GM18907 (cell line): ENCODE measurements at regions not wholly inside any gene's neighbourhood (a gene's known extent, or its start where the extent isn't known, plus 50 kb on each side); places are given as distances from the start of the nearest gene placed in this dataset.
A peak's percentile ranks its signal among the peaks of the same experiment; 100 is the strongest.

ENCODE experiments used
- ATAC-seq: cut with Tn5 transposase; IDR thresholded peaks from one replicate; pipeline ENCODE4 v1.9.1; 2021; ENCODE audit warnings: mild to moderate bottlenecking, moderate library complexity; ENCODE audit not compliant: unreplicated experiment

DNA sequence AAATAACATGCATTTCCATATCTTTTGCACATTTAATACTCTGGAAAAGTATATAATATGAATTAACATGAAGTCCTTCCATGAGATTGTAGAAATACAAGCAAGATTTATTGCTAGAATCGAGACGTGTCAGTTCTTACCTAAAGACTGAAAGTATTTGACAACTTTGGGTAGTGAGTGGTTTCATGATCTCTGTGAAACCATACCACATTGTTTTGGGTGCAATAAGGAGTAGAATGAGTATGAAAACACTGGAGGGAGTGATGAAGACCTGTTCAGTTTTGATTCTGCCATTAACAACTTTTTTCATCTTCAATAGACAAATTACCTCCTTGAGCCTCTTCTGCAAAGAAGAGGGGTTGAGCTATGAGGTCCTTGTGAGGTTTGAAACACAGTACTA, 133.7 kb downstream of the NUDT12 start:
- ATAC-seq = no peak

DNA sequence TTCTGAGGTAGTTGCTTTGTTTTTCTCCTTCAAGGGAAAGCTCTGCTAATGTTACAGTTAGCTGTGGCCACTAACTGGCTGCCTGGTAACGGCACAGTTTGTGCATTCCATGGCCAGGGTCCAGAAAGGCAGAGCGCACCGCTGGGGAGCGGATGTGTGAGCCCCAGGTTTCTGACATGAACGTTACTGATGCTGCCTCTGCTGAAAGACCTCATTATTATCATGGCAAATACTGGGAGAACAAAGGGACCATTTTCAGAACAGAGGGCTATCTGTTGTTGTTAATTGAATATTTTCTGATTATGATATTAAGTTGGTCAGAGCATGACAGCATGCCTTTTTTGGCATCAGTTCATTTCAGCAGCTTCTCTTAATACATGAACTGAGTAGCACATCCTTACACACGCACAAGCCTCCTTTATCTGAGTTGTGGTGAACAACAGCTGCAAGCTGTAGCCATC, 134.1 kb downstream of the NUDT12 start:
- ATAC-seq = no peak

DNA sequence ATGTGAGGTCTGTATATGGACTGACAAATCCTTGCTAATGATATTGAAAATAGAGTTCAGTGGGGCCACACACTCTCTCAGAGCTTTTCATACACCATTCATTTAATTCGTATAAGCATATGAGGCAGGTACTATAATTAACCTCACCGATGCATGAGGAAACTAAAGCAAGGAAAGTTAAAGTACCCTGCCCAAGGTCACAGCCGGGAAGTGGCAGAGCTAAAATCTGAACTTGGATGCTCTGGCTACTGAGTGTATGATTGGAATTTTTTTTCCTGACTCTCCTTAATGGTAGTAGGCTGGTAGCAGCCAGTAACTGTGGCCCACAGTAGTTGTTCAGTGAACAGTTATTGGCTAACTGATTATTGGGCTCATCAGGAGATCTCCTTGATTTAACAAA, 135.3 kb downstream of the NUDT12 start:
- no peak for ATAC-seq

DNA sequence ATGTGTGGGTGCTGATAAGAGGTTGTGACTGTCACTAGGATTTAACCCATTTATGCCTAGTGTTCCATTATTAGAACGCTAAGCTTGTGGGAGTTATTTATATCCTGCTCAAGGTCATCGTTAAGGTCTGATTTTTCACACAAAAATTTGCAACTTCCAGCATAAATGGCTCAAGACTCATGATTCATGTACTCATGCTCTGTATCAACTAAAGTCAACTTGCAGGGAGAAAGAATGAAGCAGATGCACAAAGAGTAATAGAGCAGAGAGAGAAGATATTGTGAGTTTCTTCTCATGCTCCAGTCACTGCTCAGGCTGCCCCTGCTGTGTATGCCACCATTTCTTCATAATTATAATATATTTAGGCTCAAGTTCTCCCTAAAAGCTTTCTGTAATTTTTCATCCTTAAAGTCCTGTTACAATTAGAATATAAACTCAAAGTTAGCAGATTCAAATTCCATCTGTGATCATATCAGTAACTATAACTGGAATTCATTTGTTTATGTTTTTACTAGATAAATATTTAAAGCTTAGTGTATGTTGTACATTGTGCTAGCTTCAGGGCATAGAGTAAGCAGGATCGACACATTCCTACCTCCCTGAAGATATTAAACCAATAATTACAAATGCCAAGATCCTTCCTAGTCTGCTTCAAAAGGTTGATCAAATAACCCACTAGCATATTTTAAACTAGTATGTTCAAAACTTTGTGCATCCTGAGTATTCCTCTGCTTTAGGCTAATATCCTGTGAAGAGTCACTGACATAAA, 136.7 kb downstream of the NUDT12 start:
- no peak for ATAC-seq

DNA sequence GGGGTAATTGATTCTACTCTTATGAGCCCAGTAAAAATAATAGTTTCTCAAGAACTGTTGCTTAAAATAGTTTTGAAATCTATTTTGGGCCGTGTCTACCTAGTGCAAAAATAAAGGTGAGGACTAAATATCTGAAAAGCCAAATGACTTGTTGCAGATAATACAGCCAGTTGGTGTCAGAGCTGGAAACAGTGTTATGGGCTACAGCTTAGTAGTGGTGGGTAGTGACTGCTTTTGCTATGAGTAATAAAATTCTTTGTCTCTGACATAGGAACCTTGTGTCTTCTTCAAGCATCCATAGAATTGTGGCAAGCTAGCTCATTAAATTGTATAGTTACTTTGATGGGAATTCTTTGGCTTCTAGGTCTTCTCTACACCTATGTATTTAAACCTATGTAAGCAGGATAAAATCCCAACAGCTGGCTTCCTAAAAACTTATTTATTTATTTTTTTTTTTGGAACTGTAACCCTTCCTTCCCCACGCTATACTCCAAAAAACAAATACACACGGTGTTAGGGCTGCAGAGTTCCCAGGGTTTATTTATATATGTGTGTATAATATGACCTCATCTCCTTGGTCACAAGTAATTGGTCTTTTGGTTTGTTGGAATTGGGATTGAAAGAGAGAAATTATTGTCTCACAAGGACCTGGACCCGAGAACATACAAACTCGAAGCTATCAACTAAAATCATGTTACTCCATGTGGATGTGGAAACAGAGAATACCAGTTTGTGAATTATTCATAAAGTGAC, 138.0 kb downstream of the NUDT12 start:
- ATAC-seq = no peak

DNA sequence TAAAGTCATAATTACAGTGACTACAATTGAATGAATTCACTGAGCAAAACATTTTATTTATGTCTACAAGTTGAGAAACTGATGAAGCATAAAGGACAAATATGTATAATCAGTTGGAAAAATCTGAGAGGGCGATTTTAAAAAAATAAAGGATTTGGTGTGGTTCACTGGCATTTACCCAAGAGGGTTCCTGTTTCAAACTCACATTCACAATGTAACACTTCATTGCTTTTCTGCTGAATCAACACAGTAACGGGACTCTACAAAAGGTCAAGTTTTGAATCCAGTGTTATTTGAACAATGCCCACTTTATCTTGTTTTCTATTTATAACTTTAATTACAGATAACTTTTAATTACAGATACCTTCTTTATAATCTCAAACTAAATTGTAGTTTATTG, 138.6 kb downstream of the NUDT12 start:
- no peak for ATAC-seq

DNA sequence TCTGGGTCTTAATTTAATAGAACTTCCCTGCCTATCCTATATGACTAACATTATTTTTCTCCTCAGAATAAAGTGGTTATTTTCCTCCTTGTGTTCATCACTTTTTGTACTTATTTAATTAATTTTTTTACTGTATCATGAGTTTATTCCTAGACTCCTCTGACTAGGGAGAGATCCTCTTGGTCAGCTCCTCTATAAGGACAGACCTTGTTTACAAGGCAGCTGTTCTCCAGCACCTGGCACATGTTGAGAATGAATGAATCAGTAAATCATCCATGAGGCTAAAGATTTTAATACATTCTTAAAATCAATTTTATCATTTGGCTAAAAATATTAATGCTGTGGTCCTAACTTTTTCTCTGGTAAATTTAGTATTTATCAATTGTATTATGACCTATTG, 139.8 kb downstream of the NUDT12 start:
- no peak for ATAC-seq

DNA sequence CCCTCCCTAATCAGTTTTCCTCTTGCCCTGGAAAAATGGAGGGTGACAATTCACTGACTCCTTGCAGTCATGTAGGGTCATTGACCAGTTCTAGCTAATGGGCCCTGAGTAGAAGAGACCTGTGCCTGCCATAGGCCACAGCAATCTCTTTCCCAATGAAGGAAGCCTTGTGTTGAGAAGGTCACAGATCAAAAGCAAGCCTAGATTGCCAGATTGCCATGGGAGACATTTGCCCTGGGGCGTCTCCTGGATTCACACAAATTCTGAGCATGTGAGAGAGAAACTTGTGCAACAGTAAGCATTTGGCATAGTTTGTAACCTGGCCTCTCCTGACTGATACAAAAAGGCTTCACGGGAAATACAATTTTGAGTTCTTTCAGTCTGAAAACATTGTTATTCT, 148.0 kb downstream of the NUDT12 start:
- no peak for ATAC-seq

DNA sequence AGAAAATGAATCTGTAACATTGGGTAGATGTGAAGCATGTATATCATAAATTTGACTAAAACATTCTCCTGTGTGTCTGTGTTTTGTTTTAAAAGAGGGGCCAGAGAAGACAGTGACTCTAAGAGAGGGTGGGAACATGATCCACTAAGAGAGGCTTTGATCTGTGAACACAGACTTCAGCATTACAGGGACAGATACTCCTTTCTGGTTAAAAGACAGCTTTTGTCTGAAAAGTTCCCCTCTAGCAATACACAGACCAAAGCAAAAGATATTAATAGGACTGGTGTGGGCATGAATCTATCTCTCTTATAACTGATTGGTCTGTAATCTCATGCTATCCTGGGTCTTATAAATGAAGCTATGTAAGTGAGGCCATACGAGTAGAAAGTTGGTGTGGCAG, 150.9 kb downstream of the NUDT12 start:
- no peak for ATAC-seq

DNA sequence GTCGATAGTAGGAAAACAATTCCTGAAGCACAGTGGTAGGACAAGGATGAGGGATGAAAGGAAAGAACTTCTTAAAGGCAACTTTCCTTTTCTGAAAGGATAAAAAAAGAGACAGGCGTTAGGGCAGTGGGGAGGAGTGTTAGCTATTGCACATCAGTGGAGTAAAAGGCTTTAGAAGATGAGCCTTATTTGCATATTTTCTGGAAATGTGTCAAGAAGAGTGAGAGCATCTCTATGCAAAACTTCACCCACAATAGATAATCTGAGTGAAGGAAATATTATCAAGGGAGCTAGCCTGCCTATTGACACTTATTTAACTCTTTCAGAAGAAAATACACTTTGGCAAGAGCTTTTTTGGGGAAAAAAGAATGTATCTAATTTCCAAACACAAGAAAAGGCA, 151.6 kb downstream of the MACIR start:
- peak; percentile 96 for ATAC-seq

DNA sequence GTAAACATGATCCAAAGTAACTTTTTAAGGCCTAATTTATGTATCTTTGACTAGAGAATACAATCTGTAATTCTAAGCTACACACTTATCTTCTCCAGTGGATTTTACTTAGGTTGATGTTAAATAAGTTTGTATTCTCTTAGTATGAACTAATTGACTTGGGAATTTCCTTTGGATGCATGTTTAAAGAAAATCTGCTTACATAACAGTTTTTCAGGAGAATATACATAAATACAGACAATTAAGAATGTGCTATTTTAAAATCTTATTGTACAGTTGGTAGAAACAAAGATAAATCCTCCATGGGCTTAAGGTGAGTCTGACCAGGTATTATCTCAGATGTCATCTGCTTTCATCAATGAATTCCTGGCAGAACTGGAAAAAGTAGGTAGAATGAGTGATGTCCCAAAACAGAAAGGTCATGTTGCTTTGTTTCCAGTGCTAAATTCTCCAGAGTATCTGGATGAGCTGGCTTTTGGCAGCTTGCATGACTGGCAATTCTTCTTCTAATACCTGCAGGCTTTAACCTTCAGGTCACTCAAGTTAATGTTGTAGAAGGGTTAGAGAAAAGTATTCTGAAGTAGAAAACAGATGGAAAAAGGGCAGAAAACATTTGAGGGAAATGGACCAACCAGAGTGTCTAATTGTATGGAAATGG, 150.6 kb downstream of the MACIR start:
- no peak for ATAC-seq

DNA sequence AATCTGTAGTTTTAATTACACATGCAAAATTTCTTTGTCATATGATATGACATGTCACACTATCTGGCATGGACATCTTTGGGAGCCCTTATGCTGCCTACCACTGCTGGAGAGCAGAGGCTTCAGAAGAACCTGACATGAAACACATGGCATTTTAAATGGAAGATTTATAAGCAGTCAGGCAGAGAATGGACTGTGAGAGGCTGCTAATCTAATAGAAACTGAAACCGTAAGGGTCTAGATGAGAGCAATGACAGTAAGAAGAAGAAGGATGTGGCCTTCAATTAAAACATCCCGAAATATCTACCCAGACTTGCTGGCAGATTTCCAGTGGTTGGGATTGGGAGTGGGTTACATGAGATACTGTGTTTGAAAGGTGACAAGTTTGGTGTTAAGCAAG, 149.8 kb downstream of the MACIR start:
- ATAC-seq = no peak

DNA sequence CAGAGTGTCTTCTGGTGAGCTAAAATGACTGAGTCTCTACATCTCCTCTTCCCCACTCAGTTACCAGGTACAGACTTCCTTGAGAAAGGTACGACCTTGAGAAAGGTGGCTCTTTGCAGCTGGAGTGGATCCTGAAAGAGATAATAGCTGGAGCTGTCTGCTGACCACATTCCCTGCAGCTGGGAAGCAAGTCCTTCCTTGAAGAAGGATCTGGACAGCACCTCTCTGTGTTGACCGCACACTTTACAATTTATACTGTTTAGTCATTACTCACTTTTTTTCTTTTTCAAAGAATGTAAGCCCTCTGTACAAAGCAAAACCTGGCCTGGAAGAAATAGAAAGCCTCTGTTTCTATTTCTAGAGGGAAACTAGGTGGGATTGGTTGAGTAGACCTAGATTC, 148.8 kb downstream of the MACIR start:
- no peak for ATAC-seq

DNA sequence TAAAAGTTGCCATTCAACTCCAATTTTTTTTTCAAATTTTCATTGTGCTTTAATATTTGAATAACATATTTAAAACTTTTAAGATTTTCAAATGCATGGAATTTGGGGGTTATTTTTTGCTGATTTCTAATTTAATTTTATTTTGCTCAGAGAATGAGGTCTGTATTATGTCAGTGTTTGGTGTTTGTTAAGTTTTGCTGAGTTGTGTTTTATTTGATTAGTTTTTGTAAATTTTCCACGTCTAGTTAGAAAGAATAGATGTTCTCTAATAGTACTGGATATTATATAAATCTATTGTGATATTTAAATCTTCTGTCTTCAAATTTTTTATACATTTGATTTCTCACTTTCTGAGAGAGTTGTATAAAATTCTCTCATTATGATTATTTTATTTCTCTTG, 145.9 kb downstream of the MACIR start:
- no peak for ATAC-seq

DNA sequence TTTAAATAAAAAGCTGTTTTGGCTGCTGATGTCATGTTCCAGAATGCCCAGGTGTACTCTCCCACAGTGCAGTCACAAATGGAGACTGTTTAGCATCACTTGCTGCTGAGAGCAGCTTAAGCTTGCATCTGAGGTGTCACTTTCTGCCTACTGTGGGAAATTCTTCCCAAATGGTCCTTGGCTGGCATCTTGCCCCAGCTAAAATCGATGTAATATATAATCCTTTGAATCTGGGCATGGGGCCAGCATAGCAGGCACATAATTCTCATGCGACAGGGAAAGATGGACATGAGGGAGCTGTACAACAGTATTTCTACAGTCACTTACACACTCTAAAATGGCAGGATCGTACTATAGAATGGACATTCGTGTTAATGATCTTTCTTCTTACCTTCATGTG, 144.3 kb downstream of the MACIR start:
- ATAC-seq = no peak

DNA sequence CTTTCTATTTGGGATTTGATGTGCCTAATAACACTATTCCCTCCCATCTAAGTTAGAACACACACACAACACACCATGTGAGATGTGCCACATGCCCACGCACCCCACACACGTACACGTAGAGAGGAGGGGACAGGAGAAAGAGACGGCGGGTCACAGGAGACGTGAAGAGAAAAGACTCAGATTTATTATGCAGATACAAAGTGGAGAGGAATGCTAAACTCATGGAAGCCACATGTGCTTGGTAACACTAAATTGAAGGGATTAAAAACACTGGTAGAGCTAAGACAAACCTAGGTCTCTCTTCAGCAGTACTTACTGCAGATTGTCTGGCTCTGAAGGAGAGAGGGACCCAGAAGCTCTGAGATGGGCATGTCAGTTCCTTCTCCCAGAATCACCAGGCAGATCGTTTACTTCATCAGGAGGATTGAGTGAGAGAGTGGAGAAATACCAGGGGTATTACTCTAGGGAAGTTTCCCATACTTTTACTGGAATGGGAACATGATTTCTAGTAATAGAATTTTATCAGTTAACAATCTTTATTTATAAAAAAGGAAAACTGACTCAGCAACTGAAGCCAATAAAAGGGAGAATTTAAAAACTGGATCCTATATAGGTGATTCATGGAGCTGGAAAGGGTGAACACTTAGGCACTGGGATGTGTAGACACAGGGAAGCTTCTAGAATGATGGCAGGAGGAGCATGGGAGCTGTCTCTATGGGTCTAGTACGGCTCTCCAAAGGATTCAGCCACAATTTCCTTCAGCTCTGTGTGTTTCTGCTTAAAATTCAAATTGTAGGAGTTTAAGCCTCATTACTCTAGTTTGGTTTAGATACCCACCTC, 139.4 kb downstream of the MACIR start:
- no peak for ATAC-seq

DNA sequence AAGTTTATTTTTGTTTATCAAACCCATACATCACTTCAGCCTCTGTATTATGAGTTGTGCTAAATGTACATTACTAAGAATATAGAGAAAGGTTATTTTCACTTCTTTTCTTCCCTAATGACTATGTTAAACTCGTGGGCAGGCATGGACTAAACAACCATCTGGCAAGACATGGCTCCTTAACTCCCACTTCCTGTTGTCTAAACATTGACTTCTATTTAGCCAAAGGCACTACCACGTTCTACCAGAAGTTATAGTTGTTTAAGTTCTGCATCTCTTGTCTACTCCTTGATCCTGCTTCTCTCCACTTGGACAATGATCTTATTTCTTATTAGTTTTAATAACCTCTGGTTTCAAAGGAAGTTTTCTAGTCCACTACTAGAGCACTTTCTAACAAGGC, 136.1 kb downstream of the MACIR start:
- no peak for ATAC-seq

DNA sequence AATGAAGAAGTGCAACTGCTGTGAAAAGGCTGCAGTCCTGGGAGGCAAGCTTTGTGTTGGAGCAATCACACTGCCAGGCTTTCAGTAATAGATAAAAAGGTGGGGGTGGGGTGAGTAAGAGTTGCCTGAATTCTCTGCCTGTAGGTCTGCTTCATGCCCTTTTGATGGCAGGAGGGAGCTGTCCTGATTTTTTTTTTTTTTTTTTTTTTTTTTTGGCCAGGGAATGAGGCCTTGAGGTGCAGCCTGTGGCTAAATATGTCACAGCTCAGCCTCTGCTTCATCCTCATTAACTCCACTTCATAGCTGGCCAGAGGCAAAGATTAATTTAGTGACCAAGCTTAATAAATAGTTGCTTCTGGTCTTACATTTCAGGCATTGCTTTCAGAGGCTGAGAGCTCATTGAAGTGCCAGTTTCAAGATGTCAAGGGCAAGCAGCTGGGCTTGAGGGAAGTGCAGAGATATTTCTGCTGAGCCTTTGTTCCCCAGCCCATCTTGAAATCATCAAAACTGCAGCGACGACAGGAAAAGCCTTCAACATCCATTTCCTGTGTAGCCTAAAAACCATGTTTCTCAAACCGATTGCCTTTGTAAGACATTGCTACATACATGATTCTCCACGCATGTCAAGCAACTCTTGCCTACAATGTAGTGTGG, 134.7 kb downstream of the MACIR start:
- no peak for ATAC-seq

DNA sequence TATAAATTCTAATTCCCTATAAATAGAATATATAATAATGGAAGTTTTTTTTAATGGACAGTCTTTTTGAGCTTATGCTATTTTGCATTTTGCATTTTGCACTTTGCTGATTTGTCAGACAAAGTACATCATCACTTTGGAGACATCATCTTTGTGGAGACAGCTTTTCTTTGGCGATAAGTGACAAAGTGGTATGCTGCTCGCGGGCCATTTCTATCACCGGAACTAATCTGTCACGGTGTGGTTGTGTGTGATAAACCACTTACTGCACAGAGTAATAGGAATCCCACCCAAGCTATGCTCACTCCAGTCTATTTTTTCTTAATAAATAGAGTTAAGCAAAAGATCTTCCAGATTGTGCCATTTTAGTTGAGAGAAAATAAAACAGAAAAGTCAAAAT, 133.1 kb downstream of the MACIR start:
- no peak for ATAC-seq

DNA sequence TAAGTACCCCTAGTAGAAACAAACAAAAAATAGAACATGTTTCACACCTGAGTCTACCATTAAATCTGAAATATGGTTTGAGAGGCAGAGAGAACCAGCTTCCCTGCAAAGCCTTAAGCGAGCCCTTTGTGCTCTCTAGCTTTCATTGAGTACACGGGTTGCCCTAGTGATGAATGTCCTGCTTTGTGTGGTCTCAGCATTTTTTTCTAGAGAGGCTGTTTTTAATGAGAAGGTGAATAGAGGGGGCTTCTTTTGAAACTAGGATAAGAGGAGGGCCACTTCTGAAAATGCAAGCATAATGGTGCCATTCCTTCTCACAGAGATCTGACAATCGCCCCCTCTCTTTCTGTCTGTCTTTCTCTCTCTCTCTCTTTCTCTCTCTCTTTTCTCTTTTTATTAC, 131.3 kb downstream of the MACIR start:
- no peak for ATAC-seq

DNA sequence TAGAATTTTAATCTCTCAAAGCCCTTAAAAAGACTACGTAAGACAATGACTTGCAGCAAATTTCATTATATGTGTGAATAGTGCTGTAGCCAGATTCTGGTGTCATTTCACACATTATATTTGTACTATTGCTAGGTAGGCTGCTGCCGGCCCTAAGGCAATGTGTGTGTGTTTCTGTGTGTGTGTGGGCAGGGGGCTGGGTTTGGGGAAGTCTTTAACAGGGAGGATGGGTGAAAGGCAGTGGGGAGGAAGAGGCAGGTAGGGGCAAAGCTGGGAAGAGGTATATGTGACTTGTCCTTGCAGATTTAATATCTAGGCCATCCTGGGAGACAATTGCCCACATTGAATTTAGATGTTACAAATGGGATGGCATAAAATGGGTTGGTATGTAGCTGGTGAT, 130.8 kb downstream of the MACIR start:
- no peak for ATAC-seq
